ENCODE measurements at regions not wholly inside any gene's neighbourhood (a gene's known extent, or its start where the extent isn't known, plus 50 kb on each side); places are given as distances from the start of the nearest gene placed in this dataset.

GRCh38 chr10:10598297-10598696 is 419.4 kb upstream of the CELF2 start:
- no peaks in the 10 kb centered on the region for H3K4me1 ChIP-seq (ENCODE audit: insufficient read depth, low read length)
- H3K27me3 ChIP-seq (ENCODE audit: insufficient read depth, low read length), result no peaks in the 10 kb centered on the region
- H3K9me3 ChIP-seq (ENCODE audit: low read depth, low read length), result no peaks in the 10 kb centered on the region
- H3K4me3 ChIP-seq (ENCODE audit: low read length), result no peak overlapping the region

GRCh38 chr10:10600004-10600403 is 417.7 kb upstream of the CELF2 start:
- Histone ChIP-seq H3K9me3 (ENCODE audit: low read depth, low read length) (no peaks in the 10 kb centered on the region), H3K4me1 (ENCODE audit: insufficient read depth, low read length) (no peaks in the 10 kb centered on the region), H3K27me3 (ENCODE audit: insufficient read depth, low read length) (no peaks in the 10 kb centered on the region), H3K4me3 (ENCODE audit: low read length) (no peak overlapping the region)

GRCh38 chr10:10605551-10606081 is 412.1 kb upstream of the CELF2 start:
- H3K4me1 ChIP-seq (ENCODE audit: insufficient read depth, low read length), result no peaks in the 10 kb centered on the region
- H3K9me3 ChIP-seq (ENCODE audit: low read depth, low read length), result no peaks in the 10 kb centered on the region
- no peak overlapping the region for H3K4me3 ChIP-seq (ENCODE audit: low read length)
- no peaks in the 10 kb centered on the region for H3K27me3 ChIP-seq (ENCODE audit: insufficient read depth, low read length)

- Histone ChIP-seq H3K27me3 (ENCODE audit: insufficient read depth, low read length) (no peaks in the 10 kb centered on the region), H3K4me3 (ENCODE audit: low read length) (no peak overlapping the region), H3K9me3 (ENCODE audit: low read depth, low read length) (no peaks in the 10 kb centered on the region), H3K4me1 (ENCODE audit: insufficient read depth, low read length) (no peaks in the 10 kb centered on the region)
These were observed 408.2 kb upstream of the CELF2 start for GRCh38 chr10:10609379-10609955.

GRCh38 chr10:10610171-10610570 is 407.5 kb upstream of the CELF2 start:
- Histone ChIP-seq H3K4me1 (ENCODE audit: insufficient read depth, low read length) (no peaks in the 10 kb centered on the region), H3K4me3 (ENCODE audit: low read length) (no peak overlapping the region), H3K9me3 (ENCODE audit: low read depth, low read length) (no peaks in the 10 kb centered on the region), H3K27me3 (ENCODE audit: insufficient read depth, low read length) (no peaks in the 10 kb centered on the region)

- no peaks in the 10 kb centered on the region for H3K9me3 ChIP-seq (ENCODE audit: low read depth, low read length)
- H3K27me3 ChIP-seq (ENCODE audit: insufficient read depth, low read length), result no peaks in the 10 kb centered on the region
- no peaks in the 10 kb centered on the region for H3K4me1 ChIP-seq (ENCODE audit: insufficient read depth, low read length)
- no peak overlapping the region for H3K4me3 ChIP-seq (ENCODE audit: low read length)
These were observed 405.5 kb upstream of the CELF2 start for GRCh38 chr10:10612151-10612550.

GRCh38 chr10:10613656-10614244 is 403.9 kb upstream of the CELF2 start:
- no peaks in the 10 kb centered on the region for H3K9me3 ChIP-seq (ENCODE audit: low read depth, low read length)
- no peaks in the 10 kb centered on the region for H3K27me3 ChIP-seq (ENCODE audit: insufficient read depth, low read length)
- H3K4me3 ChIP-seq (ENCODE audit: low read length), result no peak overlapping the region
- H3K4me1 ChIP-seq (ENCODE audit: insufficient read depth, low read length), result no peaks in the 10 kb centered on the region

- no peaks in the 10 kb centered on the region for H3K9me3 ChIP-seq (ENCODE audit: low read depth, low read length)
- no peaks in the 10 kb centered on the region for H3K27me3 ChIP-seq (ENCODE audit: insufficient read depth, low read length)
- no peaks in the 10 kb centered on the region for H3K4me1 ChIP-seq (ENCODE audit: insufficient read depth, low read length)
- no peak overlapping the region for H3K4me3 ChIP-seq (ENCODE audit: low read length)
These were observed 400.0 kb upstream of the CELF2 start for GRCh38 chr10:10617686-10618085.

GRCh38 chr10:10618139-10618538 is 399.5 kb upstream of the CELF2 start:
- no peak overlapping the region for H3K4me3 ChIP-seq (ENCODE audit: low read length)
- H3K27me3 ChIP-seq (ENCODE audit: insufficient read depth, low read length), result no peaks in the 10 kb centered on the region
- H3K4me1 ChIP-seq (ENCODE audit: insufficient read depth, low read length), result no peaks in the 10 kb centered on the region
- no peaks in the 10 kb centered on the region for H3K9me3 ChIP-seq (ENCODE audit: low read depth, low read length)

GRCh38 chr10:10623958-10624566 is 393.6 kb upstream of the CELF2 start:
- Histone ChIP-seq H3K4me3 (ENCODE audit: low read length) (no peak overlapping the region), H3K27me3 (ENCODE audit: insufficient read depth, low read length) (no peaks in the 10 kb centered on the region), H3K9me3 (ENCODE audit: low read depth, low read length) (no peaks in the 10 kb centered on the region), H3K4me1 (ENCODE audit: insufficient read depth, low read length) (no peaks in the 10 kb centered on the region)

GRCh38 chr10:10624567-10624962 is 393.1 kb upstream of the CELF2 start:
- no peaks in the 10 kb centered on the region for H3K27me3 ChIP-seq (ENCODE audit: insufficient read depth, low read length)

GRCh38 chr10:10625491-10625890 is 392.2 kb upstream of the CELF2 start:
- H3K27me3 ChIP-seq (ENCODE audit: insufficient read depth, low read length), result no peaks in the 10 kb centered on the region
- no peaks in the 10 kb centered on the region for H3K4me1 ChIP-seq (ENCODE audit: insufficient read depth, low read length)
- H3K4me3 ChIP-seq (ENCODE audit: low read length), result no peak overlapping the region
- no peaks in the 10 kb centered on the region for H3K9me3 ChIP-seq (ENCODE audit: low read depth, low read length)

More at GRCh38 chr10:10624567-10624962, 393.1 kb upstream of the CELF2 start:
- H3K9me3 ChIP-seq (ENCODE audit: low read depth, low read length), result no peaks in the 10 kb centered on the region
- no peak overlapping the region for H3K4me3 ChIP-seq (ENCODE audit: low read length)
- H3K4me1 ChIP-seq (ENCODE audit: insufficient read depth, low read length), result no peaks in the 10 kb centered on the region

- H3K27me3 ChIP-seq (ENCODE audit: insufficient read depth, low read length), result no peaks in the 10 kb centered on the region
- no peak overlapping the region for H3K4me3 ChIP-seq (ENCODE audit: low read length)
- H3K9me3 ChIP-seq (ENCODE audit: low read depth, low read length), result no peaks in the 10 kb centered on the region
- no peaks in the 10 kb centered on the region for H3K4me1 ChIP-seq (ENCODE audit: insufficient read depth, low read length)
These were observed 390.9 kb upstream of the CELF2 start for GRCh38 chr10:10626734-10627133.

- H3K4me1 ChIP-seq (ENCODE audit: insufficient read depth, low read length), result no peaks in the 10 kb centered on the region
- no peaks in the 10 kb centered on the region for H3K27me3 ChIP-seq (ENCODE audit: insufficient read depth, low read length)
- no peak overlapping the region for H3K4me3 ChIP-seq (ENCODE audit: low read length)
- H3K9me3 ChIP-seq (ENCODE audit: low read depth, low read length), result no peaks in the 10 kb centered on the region
These were observed 390.3 kb upstream of the CELF2 start for GRCh38 chr10:10627414-10627813.

GRCh38 chr10:10629512-10629911 is 388.2 kb upstream of the CELF2 start:
- Histone ChIP-seq H3K4me1 (ENCODE audit: insufficient read depth, low read length) (no peaks in the 10 kb centered on the region), H3K9me3 (ENCODE audit: low read depth, low read length) (no peaks in the 10 kb centered on the region), H3K27me3 (ENCODE audit: insufficient read depth, low read length) (no peaks in the 10 kb centered on the region), H3K4me3 (ENCODE audit: low read length) (no peak overlapping the region)

- H3K27me3 ChIP-seq (ENCODE audit: insufficient read depth, low read length), result no peaks in the 10 kb centered on the region
- H3K4me1 ChIP-seq (ENCODE audit: insufficient read depth, low read length), result no peaks in the 10 kb centered on the region
These were observed 387.4 kb upstream of the CELF2 start for GRCh38 chr10:10630281-10630680.

More at GRCh38 chr10:10630281-10630680, 387.4 kb upstream of the CELF2 start:
- no peak overlapping the region for H3K4me3 ChIP-seq (ENCODE audit: low read length)
- no peaks in the 10 kb centered on the region for H3K9me3 ChIP-seq (ENCODE audit: low read depth, low read length)

Data from mononuclear cell (primary cell).